ENCODE measurements at regions not wholly inside any gene's neighbourhood (a gene's known extent, or its start where the extent isn't known, plus 50 kb on each side); places are given as distances from the start of the nearest gene placed in this dataset.

DNA sequence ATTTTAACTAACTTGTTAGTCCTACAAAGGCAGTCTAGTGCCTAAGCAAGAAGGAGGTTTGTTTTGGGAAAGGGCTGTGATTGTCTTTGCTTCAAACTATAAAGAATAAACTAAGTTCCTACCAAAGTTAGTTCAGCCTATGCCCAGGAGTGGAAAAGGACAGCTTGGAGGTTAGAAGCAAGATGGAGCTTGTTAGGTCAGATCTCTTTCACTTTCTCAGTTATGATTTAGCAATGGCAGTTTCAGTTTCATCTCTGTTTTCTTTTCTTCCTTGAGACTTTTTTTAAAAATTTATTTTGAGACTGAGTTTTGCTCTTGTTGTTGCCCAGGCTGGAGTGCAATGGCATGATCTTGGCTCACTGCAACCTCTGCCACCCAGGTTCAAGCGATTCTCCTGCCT, 82.9 kb upstream of the NLGN4X start:
- DNase-seq (ENCODE audit: low spot score): no peak
- no peak for TF ChIP-seq RXRA (IDR thresholded peaks at IDR 0.05)
- TF ChIP-seq NR2F2 (IDR thresholded peaks at IDR 0.05): no peak
- no peak for TF ChIP-seq SP1 (IDR thresholded peaks at IDR 0.05)
- TF ChIP-seq, protein P1, sequence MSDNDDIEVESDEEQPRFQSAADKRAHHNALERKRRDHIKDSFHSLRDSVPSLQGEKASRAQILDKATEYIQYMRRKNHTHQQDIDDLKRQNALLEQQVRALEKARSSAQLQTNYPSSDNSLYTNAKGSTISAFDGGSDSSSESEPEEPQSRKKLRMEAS (IDR thresholded peaks at IDR 0.05): no peak
- TF ChIP-seq YY1 (IDR thresholded peaks at IDR 0.05): no peak
- TF ChIP-seq EGR1 (IDR thresholded peaks at IDR 0.05; ENCODE audit: low read depth in 2 of 2): no peak
- no peak for TF ChIP-seq RAD21 (IDR thresholded peaks at IDR 0.05)
- TF ChIP-seq ATF3 (IDR thresholded peaks at IDR 0.05): no peak
- TF ChIP-seq TAF1 (conservative IDR thresholded peaks at IDR 0.05): no peak
- TF ChIP-seq GABPA (IDR thresholded peaks at IDR 0.05 in 1 of 2, conservative IDR thresholded peaks at IDR 0.05 in 1 of 2): no peak
- TF ChIP-seq HNF4A (conservative IDR thresholded peaks at IDR 0.05): no peak
- no peak for TF ChIP-seq HNF4G (IDR thresholded peaks at IDR 0.05)
- no peak for TF ChIP-seq FOXA1 (IDR thresholded peaks at IDR 0.05)
- Histone ChIP-seq H3K9ac (ENCODE audit: low read depth in 1 of 2, low read length in 2 of 2) (no peak overlapping the region), H3K27ac (ENCODE audit: low read depth in 1 of 2, low read length in 2 of 2) (no peak overlapping the region), H3K9me3 (ENCODE audit: control insufficient read depth in 4 of 4, low read length in 3 of 4) (no peaks in the 10 kb centered on the region), H3K4me1 (ENCODE audit: control insufficient read depth in 4 of 4, insufficient read depth in 4 of 4, low read length in 3 of 4) (no peaks in the 10 kb centered on the region), H3K4me3 (ENCODE audit: low read depth in 1 of 3, low read length in 3 of 3) (no peak overlapping the region), H3K36me3 (ENCODE audit: control insufficient read depth in 4 of 4, insufficient read depth in 3 of 4, low read depth in 1 of 4, low read length in 3 of 4) (no peaks in the 10 kb centered on the region), H3K27me3 (ENCODE audit: control insufficient read depth in 4 of 4, insufficient read depth in 4 of 4, low read length in 3 of 4) (no peaks in the 10 kb centered on the region)
- 80% methylated on average over 1 of the region's 1 CpG for WGBS

DNA sequence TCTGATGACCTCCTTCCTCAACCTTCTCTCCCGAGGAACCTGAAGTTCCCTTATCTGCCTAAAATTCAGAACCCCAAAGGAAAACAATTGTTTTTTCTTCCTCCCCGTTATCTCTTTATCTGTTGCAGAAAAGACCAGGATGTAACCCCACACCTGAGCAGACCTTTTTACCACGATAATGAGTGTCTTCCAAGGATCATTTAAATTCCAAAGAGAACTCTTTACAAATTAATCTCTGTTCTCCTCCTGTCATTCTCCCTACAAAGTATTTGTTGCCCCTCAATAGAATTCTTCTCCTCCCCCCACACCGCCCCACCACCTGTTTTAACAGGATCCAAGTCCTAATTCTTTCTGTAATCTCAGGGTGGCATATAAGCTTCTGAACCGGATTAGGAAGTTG, 78.5 kb upstream of the NLGN4X start:
- H3K4me3 ChIP-seq (ENCODE audit: low read depth in 1 of 3, low read length in 3 of 3): no peak overlapping the region
- H3K9ac ChIP-seq (ENCODE audit: low read depth in 1 of 2, low read length in 2 of 2): no peak overlapping the region
- TF ChIP-seq RXRA (IDR thresholded peaks at IDR 0.05) (no peak), SP1 (IDR thresholded peaks at IDR 0.05) (no peak), CTCF (IDR thresholded peaks at IDR 0.05; ENCODE audit: low read depth, low read length, missing input control) (no peak), FOXA2 (IDR thresholded peaks at IDR 0.05) (no peak), YY1 (IDR thresholded peaks at IDR 0.05) (no peak), FOXA1 (IDR thresholded peaks at IDR 0.05) (no peak), ATF3 (IDR thresholded peaks at IDR 0.05) (no peak), JUND (IDR thresholded peaks at IDR 0.05) (no peak), TAF1 (conservative IDR thresholded peaks at IDR 0.05) (no peak), GABPA (IDR thresholded peaks at IDR 0.05 in 1 of 2, conservative IDR thresholded peaks at IDR 0.05 in 1 of 2) (no peak), RAD21 (IDR thresholded peaks at IDR 0.05) (no peak), HNF4G (IDR thresholded peaks at IDR 0.05) (no peak), NR2F2 (IDR thresholded peaks at IDR 0.05) (no peak), HNF4A (conservative IDR thresholded peaks at IDR 0.05) (no peak), EGR1 (IDR thresholded peaks at IDR 0.05; ENCODE audit: low read depth in 2 of 2) (no peak)
- TF ChIP-seq, protein P2, sequence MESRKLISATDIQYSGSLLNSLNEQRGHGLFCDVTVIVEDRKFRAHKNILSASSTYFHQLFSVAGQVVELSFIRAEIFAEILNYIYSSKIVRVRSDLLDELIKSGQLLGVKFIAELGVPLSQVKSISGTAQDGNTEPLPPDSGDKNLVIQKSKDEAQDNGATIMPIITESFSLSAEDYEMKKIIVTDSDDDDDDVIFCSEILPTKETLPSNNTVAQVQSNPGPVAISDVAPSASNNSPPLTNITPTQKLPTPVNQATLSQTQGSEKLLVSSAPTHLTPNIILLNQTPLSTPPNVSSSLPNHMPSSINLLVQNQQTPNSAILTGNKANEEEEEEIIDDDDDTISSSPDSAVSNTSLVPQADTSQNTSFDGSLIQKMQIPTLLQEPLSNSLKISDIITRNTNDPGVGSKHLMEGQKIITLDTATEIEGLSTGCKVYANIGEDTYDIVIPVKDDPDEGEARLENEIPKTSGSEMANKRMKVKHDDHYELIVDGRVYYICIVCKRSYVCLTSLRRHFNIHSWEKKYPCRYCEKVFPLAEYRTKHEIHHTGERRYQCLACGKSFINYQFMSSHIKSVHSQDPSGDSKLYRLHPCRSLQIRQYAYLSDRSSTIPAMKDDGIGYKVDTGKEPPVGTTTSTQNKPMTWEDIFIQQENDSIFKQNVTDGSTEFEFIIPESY (IDR thresholded peaks at IDR 0.05): no peak
- TF ChIP-seq, protein P1 (IDR thresholded peaks at IDR 0.05): no peak
- TF ChIP-seq, protein P3, sequence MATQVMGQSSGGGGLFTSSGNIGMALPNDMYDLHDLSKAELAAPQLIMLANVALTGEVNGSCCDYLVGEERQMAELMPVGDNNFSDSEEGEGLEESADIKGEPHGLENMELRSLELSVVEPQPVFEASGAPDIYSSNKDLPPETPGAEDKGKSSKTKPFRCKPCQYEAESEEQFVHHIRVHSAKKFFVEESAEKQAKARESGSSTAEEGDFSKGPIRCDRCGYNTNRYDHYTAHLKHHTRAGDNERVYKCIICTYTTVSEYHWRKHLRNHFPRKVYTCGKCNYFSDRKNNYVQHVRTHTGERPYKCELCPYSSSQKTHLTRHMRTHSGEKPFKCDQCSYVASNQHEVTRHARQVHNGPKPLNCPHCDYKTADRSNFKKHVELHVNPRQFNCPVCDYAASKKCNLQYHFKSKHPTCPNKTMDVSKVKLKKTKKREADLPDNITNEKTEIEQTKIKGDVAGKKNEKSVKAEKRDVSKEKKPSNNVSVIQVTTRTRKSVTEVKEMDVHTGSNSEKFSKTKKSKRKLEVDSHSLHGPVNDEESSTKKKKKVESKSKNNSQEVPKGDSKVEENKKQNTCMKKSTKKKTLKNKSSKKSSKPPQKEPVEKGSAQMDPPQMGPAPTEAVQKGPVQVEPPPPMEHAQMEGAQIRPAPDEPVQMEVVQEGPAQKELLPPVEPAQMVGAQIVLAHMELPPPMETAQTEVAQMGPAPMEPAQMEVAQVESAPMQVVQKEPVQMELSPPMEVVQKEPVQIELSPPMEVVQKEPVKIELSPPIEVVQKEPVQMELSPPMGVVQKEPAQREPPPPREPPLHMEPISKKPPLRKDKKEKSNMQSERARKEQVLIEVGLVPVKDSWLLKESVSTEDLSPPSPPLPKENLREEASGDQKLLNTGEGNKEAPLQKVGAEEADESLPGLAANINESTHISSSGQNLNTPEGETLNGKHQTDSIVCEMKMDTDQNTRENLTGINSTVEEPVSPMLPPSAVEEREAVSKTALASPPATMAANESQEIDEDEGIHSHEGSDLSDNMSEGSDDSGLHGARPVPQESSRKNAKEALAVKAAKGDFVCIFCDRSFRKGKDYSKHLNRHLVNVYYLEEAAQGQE (IDR thresholded peaks at IDR 0.05): no peak
- no peaks in the 10 kb centered on the region for H3K4me1 ChIP-seq (ENCODE audit: control insufficient read depth in 4 of 4, insufficient read depth in 4 of 4, low read length in 3 of 4)
- no peaks in the 10 kb centered on the region for H3K27me3 ChIP-seq (ENCODE audit: control insufficient read depth in 4 of 4, insufficient read depth in 4 of 4, low read length in 3 of 4)
- no peaks in the 10 kb centered on the region for H3K9me3 ChIP-seq (ENCODE audit: control insufficient read depth in 4 of 4, low read length in 3 of 4)
- DNase-seq (ENCODE audit: low spot score): no peak
- WGBS: 57% methylated on average over 5 of the region's 5 CpGs
- no peaks in the 10 kb centered on the region for H3K36me3 ChIP-seq (ENCODE audit: control insufficient read depth in 4 of 4, insufficient read depth in 3 of 4, low read depth in 1 of 4, low read length in 3 of 4)
- no peak overlapping the region for H3K27ac ChIP-seq (ENCODE audit: low read depth in 1 of 2, low read length in 2 of 2)
